GM19463 (cell line): ENCODE measurements at regions not wholly inside any gene's neighbourhood (a gene's known extent, or its start where the extent isn't known, plus 50 kb on each side); places are given as distances from the start of the nearest gene placed in this dataset.
"Not testable (repeated sequence)": the region's sequence is repeated elsewhere in the genome, so short reads cannot be mapped to it uniquely, and the experiment has no call there.

Source experiments
- ATAC-seq: cut with Tn5 transposase; IDR thresholded peaks from one replicate; pipeline ENCODE4 v1.9.1; 2021; ENCODE audit warnings: mild to moderate bottlenecking, moderate library complexity; ENCODE audit not compliant: unreplicated experiment

- ATAC-seq: no peak
These were observed 92.3 kb upstream of the ZNF438 start for GRCh38 chr10:31123946-31124345.

- no peak for ATAC-seq
These were observed 93.2 kb upstream of the ZNF438 start for GRCh38 chr10:31124852-31125251.

DNA sequence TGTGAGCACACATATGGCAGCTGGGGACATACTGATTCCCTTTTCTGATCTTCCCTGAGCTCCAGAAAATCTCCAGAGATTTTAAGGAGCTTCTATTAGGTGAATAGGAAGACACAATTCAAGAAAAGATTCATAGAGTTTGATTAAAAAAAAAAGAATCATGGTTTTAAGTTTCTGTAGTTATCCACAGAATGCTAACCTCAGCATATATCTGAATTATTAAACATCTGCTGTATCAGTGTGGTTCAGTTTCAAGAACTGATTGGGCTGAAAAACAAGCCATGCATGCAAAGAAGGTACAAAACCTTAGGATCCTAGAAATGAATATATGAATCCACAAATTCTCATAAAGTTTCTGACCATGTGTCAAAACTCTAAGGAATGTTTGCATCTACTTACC lies 94.1 kb upstream of the ZNF438 start:
- ATAC-seq: no peak

DNA sequence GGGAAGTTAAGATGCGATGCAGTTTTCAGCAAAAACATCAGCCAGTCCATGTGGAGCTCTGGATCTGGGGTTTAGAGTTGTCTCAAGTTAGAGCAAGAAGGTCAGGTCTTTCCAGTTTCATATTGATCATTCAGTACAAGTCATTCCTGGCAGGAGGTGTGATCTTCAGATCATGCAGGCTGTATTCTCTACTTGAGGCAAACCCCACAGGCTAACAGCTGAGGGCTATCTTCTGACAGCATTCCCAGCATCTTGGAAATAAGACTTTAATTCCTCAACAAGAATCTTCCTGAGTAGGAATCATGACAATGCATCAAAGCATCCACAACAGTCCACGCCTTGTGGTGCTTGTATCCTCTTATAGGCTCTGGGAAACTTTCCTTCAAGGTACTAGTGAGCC lies 94.9 kb upstream of the ZNF438 start:
- ATAC-seq: no peak

- no peak for ATAC-seq
These were observed 96.9 kb upstream of the ZNF438 start for GRCh38 chr10:31128536-31128935.

GRCh38 chr10:31129271-31129670 lies 97.6 kb upstream of the ZNF438 start:
- no peak for ATAC-seq

DNA sequence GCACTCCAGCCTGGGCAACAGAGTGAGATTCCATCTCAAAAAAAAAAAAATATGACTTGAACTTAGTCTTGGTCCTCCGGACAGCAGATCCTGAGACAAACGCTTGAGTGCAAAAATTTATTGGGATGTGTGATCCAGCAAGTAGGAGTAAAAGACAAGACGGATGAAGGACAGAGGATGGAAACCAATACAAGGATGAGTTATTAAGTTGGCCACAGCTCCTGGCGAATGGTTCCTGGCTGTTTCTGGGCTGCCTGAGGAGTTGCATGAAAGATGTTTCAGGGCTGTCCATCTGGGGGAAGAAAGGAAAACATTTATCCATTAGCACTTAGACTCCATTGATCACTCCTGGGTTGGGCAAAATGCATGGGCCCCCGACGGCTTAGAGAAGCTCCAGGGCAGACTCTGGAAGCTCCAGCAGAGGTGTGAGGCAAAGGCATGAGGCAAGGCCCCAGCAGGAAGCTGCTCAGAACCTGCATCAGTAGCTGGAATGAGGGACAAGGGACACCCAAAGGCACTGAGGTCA lies 98.3 kb upstream of the ZNF438 start:
- no peak for ATAC-seq

DNA sequence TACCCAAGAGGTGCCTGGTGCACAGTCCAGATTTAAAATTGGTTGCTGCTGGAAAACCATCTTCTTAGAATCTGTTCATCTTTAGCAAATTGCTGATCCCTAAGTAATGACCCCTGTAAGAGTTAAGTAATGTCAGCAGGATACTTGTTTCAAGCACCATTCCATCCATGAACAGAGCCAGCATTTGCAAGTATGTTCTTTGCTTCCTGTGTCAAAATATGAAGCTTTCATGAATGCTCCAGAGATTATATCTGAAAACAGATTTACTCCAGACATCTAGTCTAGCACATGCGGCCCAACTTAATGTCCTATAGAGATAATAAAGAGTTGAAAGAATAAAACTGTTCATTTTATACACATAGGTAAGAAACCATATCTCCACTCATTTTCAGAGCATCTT lies 98.7 kb upstream of the ZNF438 start:
- ATAC-seq: no peak

DNA sequence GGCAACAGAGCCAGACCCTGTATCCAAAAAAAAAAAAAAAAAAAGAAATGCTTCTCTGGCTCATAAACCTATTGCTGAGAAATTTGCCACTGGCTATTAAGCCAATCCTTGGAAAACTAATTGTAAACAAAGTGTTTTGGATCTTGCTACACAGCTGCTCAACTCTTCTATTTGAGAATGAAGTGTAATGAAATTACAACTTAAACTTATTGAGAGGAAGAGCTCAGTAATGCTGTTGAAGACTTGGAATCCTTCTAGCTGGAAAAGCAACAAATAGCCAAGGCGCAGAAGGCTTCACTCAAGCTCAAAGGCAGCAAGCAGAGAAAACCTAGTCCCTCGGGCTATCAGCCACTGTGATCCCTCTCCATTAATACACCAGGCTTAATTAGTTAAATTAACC lies 99.6 kb upstream of the ZNF438 start:
- ATAC-seq: no peak

GRCh38 chr10:31132681-31133244 lies 101.1 kb upstream of the ZNF438 start:
- no peak for ATAC-seq

GRCh38 chr10:31133251-31133791 lies 101.7 kb upstream of the ZNF438 start:
- ATAC-seq: no peak

DNA sequence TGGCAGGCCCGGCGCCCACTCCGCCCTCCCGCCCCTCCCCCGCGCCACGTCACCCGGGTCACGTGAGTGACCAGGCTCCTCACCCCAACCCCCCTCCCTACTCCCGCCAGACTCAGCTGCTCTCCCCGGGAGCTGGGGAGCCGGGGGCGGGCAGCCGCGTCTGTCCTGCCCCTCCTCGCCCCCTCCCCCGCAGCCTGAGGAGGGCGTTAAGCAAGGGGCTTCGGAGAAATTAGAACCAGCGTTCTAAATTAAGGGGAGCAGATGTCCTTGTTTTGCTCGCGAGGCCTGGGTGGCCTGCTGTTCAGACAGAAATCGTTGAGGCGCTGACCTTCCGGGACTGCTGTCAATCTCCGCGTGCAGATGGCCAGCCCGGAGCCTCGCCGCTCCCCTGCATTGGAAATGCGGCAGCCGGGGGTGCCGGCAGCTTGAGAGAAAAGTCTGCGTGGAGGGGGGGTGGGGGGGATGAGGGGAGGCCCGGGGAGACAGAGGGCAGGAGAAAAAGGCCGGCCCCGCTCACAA lies 102.2 kb upstream of the ZNF438 start:
- ATAC-seq: peak; percentile 59

DNA sequence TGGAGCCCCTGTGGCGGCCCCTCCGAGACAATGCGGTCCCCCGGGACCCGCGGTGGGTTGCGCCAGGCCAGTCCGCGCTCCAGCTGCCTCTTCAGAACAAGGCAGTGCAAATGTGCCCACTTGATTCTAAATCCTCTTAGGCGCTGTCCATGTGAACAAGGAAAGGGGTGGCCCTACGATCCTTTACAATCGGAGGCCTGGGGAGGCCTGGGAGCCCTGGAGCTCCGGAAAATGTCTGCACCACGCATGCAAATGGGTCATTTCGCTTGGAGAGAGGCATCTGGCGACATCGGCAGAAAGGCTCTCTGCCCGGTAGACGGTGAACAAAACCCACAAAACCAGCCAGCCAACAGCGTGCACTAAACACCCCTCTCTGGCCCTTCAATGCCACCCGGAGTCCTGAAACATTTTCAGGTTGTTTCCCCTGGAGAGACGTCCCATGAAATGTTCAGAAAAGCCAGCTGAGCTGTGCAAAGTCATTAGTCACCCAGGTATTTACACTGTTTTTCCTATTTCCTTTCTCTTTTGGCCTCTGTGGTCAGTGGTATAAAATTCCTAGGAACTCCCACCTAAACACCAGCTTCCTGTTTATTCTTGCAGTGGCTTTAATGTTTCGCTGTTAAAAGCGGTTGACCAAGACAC lies 102.8 kb upstream of the ZNF438 start:
- peak; percentile 39 for ATAC-seq

- ATAC-seq: no peak
These were observed 103.5 kb upstream of the ZNF438 start for GRCh38 chr10:31135171-31135570.

DNA sequence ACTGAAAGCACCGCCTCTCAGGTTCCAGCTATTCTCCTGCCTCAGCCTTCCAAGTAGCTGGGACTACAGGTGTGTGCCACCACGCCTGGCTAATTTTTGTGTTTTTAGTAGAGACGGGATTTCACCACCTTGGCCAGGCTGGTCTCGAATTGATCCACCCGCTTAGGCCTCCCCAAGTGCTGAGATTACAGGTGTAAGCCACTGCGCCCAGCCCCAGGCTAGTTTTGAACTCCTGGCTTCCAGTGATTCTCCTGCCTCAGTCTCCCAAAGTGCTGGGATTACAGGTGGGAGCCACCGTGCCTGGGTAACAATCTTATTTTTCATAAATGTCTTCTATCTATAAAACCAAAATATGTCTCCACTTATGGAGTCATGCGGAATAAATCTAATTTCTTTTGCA lies 104.1 kb upstream of the ZNF438 start:
- not testable (repeated sequence) for ATAC-seq

GRCh38 chr10:31136386-31136785 lies 104.7 kb upstream of the ZNF438 start:
- no peak for ATAC-seq

GRCh38 chr10:31136930-31137885 lies 105.5 kb upstream of the ZNF438 start:
- ATAC-seq: no peak

GRCh38 chr10:31138026-31138553 lies 106.4 kb upstream of the ZNF438 start:
- ATAC-seq: no peak

- no peak for ATAC-seq
These were observed 107.8 kb upstream of the ZNF438 start for GRCh38 chr10:31139497-31139896.

GRCh38 chr10:31140716-31141115 lies 109.1 kb upstream of the ZNF438 start:
- ATAC-seq: no peak

DNA sequence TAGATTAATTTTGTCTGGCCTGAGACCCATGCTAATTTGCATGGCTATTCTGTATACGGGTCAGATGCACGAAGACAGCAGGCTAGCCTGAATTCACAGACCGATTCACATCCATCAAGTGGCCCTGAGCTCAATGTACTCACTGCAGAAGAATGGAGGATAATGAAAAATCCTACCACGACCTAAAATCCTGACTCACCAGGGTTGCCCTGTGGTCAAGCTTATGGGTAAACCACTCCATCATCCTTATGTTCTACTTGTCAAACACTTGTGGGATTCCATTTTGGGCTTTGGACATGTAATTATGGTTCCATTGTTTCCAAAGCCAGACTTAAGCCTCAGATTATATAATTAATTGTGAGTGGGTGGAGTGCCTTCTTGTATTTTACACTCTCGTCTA lies 110.4 kb upstream of the ZNF438 start:
- ATAC-seq: no peak
